ENCODE measurements at regions not wholly inside any gene's neighbourhood (a gene's known extent, or its start where the extent isn't known, plus 50 kb on each side); places are given as distances from the start of the nearest gene placed in this dataset.
A peak's percentile ranks its signal among the peaks of the same experiment; 100 is the strongest.

- Mint-ChIP-seq H3K36me3 (ENCODE audit: low read depth) (peaks cover 11% of the 10 kb centered on the region), H3K27ac (no peak overlapping the region), H3K4me1 (ENCODE audit: low read depth) (peaks cover 21% of the 10 kb centered on the region), H3K9me3 (no peaks in the 10 kb centered on the region), H3K4me3 (no peak overlapping the region), H3K27me3 (ENCODE audit: low read depth) (no peaks in the 10 kb centered on the region)
Observed at GRCh38 chr2:74050151-74050550, 65.4 kb downstream of the TET3 start.

DNA sequence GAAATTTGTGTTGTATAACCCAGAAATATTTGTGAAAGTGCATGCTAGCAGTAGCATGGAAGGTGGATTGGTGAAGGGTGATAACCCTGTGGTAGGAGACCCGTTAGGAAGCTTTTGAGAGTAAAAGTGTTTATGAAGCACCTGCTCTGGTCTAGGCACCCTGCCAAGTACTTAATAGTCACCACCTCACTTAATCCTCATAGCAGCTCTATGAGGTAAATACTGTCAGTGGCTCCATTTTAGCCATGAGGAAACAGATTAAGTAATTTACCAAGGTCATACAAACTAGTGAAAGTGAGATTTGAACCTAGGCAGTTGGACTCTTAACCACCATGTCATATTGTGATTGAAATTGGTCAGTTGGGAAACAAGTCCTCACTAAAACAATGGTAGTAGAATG lies 66.8 kb downstream of the TET3 start:
- Mint-ChIP-seq H3K27ac (no peak overlapping the region), H3K9me3 (no peaks in the 10 kb centered on the region), H3K36me3 (ENCODE audit: low read depth) (peaks cover 12% of the 10 kb centered on the region), H3K27me3 (ENCODE audit: low read depth) (no peaks in the 10 kb centered on the region), H3K4me3 (no peak overlapping the region), H3K4me1 (ENCODE audit: low read depth) (peaks cover 21% of the 10 kb centered on the region)

DNA sequence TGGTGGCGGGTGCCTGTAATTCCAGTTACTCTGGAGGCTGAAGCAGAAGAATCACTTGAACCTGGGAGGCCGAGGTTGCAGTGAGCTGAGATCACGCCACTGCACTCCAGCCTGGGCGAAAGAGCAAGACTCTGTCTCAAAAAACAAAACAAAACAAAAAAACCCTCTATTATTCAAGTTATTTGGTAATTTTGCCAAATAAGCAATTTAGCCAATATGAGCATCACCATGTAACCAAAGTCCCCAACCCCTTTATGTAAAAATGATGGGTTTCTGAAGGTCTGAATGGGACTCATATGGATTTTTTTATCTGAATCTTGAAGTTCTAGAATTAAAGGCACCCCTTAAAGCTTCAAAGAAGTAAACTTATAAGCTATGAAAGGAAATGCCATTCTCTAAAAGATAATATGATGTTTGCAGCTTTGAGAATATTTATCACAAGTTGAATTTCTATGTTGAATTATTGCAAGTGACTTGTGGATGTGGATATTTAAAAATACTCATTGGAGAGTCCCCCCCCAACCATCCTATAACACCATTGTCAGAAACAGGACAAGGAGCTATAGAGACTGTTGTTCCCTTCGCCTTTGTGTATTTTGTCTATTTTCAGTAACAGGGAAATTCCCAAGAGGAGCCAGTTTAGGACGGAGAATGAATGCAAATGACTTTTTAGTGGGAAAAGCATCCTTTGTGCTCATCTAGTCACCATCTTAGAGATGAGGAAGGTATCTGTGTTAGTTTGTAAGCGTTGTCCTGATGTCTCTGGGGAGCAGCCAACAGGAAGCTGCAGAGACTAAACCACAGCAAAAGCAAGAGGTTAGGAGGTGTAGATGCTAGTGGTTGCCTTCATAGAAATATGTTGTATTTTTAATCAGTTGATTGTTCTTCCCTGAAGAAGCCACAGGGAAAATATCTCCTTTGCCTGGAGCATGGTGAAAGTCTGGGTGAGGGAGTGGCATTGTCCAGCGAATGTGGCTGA lies 68.3 kb downstream of the TET3 start:
- peak overlapping the region; percentile 60 for H3K4me3 Mint-ChIP-seq
- H3K4me1 Mint-ChIP-seq (ENCODE audit: low read depth) = peaks cover 21% of the 10 kb centered on the region

GRCh38 chr2:74053959-74054715 lies 69.4 kb downstream of the TET3 start:
- no peaks in the 10 kb centered on the region for H3K9me3 Mint-ChIP-seq
- peak overlapping the region; percentile 60 for H3K4me3 Mint-ChIP-seq
- no peaks in the 10 kb centered on the region for H3K27me3 Mint-ChIP-seq (ENCODE audit: low read depth)
- H3K4me1 Mint-ChIP-seq (ENCODE audit: low read depth) = peaks cover 21% of the 10 kb centered on the region
- peaks cover 16% of the 10 kb centered on the region for H3K36me3 Mint-ChIP-seq (ENCODE audit: low read depth)
- peak overlapping the region; percentile 59 for H3K27ac Mint-ChIP-seq

More for the DNA sequence above, 68.3 kb downstream of the TET3 start:
- Mint-ChIP-seq H3K27ac (peak overlapping the region; percentile 59), H3K9me3 (no peaks in the 10 kb centered on the region), H3K36me3 (ENCODE audit: low read depth) (peaks cover 16% of the 10 kb centered on the region), H3K27me3 (ENCODE audit: low read depth) (no peaks in the 10 kb centered on the region)

DNA sequence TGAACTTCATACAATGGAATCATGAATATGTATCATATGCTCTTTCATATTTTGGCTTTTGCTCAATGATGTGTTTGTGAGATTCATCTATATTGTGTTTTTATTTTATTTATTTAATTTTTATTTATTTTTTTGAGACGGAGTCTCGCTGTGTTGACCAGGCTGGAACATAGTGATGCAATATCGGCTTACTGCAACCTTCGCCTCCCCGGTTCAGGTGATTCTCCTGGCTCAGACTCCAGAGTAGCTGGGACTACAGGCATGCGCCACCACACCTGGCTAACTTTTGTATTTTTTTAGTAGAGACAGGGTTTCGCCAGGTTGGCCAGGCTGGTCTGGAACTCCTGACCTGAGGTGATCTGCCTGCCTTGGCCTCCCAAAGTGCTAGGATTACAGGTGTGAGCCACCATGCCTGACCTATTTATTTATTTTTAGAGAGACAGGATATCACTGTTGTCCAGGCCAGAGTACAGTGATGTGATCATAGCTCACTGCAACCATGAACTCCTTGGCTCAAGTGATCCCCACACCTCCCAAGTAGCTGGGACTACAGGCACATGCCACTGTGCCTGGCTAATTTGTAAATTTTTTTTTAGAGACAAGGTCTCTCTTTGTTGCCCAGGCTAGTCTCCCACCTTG lies 74.5 kb downstream of the TET3 start:
- no peaks in the 10 kb centered on the region for H3K27me3 Mint-ChIP-seq (ENCODE audit: low read depth)
- H3K36me3 Mint-ChIP-seq (ENCODE audit: low read depth) = peaks cover 11% of the 10 kb centered on the region
- H3K4me1 Mint-ChIP-seq (ENCODE audit: low read depth) = peaks cover 5% of the 10 kb centered on the region
- no peaks in the 10 kb centered on the region for H3K9me3 Mint-ChIP-seq
- no peak overlapping the region for H3K27ac Mint-ChIP-seq
- no peak overlapping the region for H3K4me3 Mint-ChIP-seq

GRCh38 chr2:74063486-74063885 lies 78.8 kb downstream of the TET3 start:
- H3K36me3 Mint-ChIP-seq (ENCODE audit: low read depth) = peaks cover 3% of the 10 kb centered on the region
- peaks cover 4% of the 10 kb centered on the region for H3K4me1 Mint-ChIP-seq (ENCODE audit: low read depth)

DNA sequence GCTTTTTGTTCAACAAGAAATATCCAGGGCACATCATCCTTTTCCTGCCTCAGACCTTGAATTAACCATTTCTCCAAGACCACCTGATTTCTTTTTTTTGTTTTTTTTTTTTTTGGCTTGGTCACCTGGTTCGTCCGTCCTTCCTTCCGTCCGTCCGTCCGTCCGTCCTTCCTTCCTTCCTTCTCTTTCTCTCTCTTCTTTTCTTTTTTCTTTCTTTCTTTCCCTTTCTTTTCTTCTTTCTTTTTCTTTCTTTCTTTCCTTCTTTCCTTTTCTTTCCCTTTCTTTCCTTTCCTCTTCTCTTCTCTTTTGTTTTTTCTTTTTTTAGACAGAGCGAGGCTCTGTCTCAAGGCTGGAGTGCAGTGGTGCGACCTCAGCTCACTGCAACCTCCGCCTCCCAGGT lies 80.7 kb downstream of the TET3 start:
- no peak overlapping the region for H3K27ac Mint-ChIP-seq
- no peak overlapping the region for H3K4me3 Mint-ChIP-seq
- H3K36me3 Mint-ChIP-seq (ENCODE audit: low read depth) = peaks cover 5% of the 10 kb centered on the region
- no peaks in the 10 kb centered on the region for H3K27me3 Mint-ChIP-seq (ENCODE audit: low read depth)
- peaks cover 4% of the 10 kb centered on the region for H3K4me1 Mint-ChIP-seq (ENCODE audit: low read depth)
- no peaks in the 10 kb centered on the region for H3K9me3 Mint-ChIP-seq

More at GRCh38 chr2:74063486-74063885, 78.8 kb downstream of the TET3 start:
- Mint-ChIP-seq H3K27me3 (ENCODE audit: low read depth) (no peaks in the 10 kb centered on the region), H3K27ac (no peak overlapping the region), H3K9me3 (no peaks in the 10 kb centered on the region), H3K4me3 (no peak overlapping the region)

- H3K4me1 Mint-ChIP-seq (ENCODE audit: low read depth) = peaks cover 4% of the 10 kb centered on the region
- no peaks in the 10 kb centered on the region for H3K9me3 Mint-ChIP-seq
- H3K36me3 Mint-ChIP-seq (ENCODE audit: low read depth) = peaks cover 5% of the 10 kb centered on the region
- no peaks in the 10 kb centered on the region for H3K27me3 Mint-ChIP-seq (ENCODE audit: low read depth)
- H3K4me3 Mint-ChIP-seq = no peak overlapping the region
- no peak overlapping the region for H3K27ac Mint-ChIP-seq
Observed at GRCh38 chr2:74066491-74067203, 81.1 kb downstream of the BOLA3 start.

GRCh38 chr2:74067221-74067747 lies 80.4 kb downstream of the BOLA3 start:
- Mint-ChIP-seq H3K36me3 (ENCODE audit: low read depth) (peaks cover 4% of the 10 kb centered on the region), H3K9me3 (no peaks in the 10 kb centered on the region), H3K4me1 (ENCODE audit: low read depth) (peaks cover 4% of the 10 kb centered on the region), H3K27me3 (ENCODE audit: low read depth) (no peaks in the 10 kb centered on the region), H3K4me3 (no peak overlapping the region), H3K27ac (no peak overlapping the region)

DNA sequence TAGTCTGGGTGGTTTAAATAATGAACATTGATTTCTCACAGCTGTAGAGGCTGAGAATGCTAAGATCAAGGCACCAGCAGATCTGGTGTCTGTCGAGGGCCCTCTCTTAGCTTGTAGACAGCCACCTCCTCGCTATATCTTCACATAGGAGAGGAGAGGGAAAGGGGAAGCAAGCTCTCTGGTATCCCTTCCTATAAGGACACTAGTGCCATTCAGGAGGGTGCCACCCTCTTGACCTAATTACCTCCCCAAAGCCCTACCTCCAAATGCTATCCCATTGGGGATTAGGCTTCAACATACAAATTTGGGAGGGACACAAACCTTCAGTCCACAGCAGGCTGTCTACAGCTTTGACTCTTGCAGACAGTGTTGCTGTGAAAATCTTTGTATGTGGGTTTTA lies 76.7 kb downstream of the BOLA3 start:
- peaks cover 10% of the 10 kb centered on the region for H3K4me1 Mint-ChIP-seq (ENCODE audit: low read depth)
- no peaks in the 10 kb centered on the region for H3K9me3 Mint-ChIP-seq
- H3K27ac Mint-ChIP-seq = no peak overlapping the region
- H3K27me3 Mint-ChIP-seq (ENCODE audit: low read depth) = no peaks in the 10 kb centered on the region
- no peak overlapping the region for H3K4me3 Mint-ChIP-seq
- H3K36me3 Mint-ChIP-seq (ENCODE audit: low read depth) = peaks cover 13% of the 10 kb centered on the region

- no peaks in the 10 kb centered on the region for H3K27me3 Mint-ChIP-seq (ENCODE audit: low read depth)
- H3K4me3 Mint-ChIP-seq = no peak overlapping the region
- H3K4me1 Mint-ChIP-seq (ENCODE audit: low read depth) = peaks cover 10% of the 10 kb centered on the region
- no peaks in the 10 kb centered on the region for H3K9me3 Mint-ChIP-seq
- peaks cover 15% of the 10 kb centered on the region for H3K36me3 Mint-ChIP-seq (ENCODE audit: low read depth)
- H3K27ac Mint-ChIP-seq = no peak overlapping the region
Observed at GRCh38 chr2:74071426-74071825, 76.3 kb downstream of the BOLA3 start.

GRCh38 chr2:74072565-74072964 lies 75.1 kb downstream of the BOLA3 start:
- peaks cover 16% of the 10 kb centered on the region for H3K36me3 Mint-ChIP-seq (ENCODE audit: low read depth)
- H3K27me3 Mint-ChIP-seq (ENCODE audit: low read depth) = no peaks in the 10 kb centered on the region
- peaks cover 9% of the 10 kb centered on the region for H3K4me1 Mint-ChIP-seq (ENCODE audit: low read depth)
- no peaks in the 10 kb centered on the region for H3K9me3 Mint-ChIP-seq
- H3K27ac Mint-ChIP-seq = no peak overlapping the region
- no peak overlapping the region for H3K4me3 Mint-ChIP-seq

GRCh38 chr2:74074487-74074886 lies 73.2 kb downstream of the BOLA3 start:
- H3K36me3 Mint-ChIP-seq (ENCODE audit: low read depth) = peaks cover 16% of the 10 kb centered on the region
- H3K9me3 Mint-ChIP-seq = no peaks in the 10 kb centered on the region
- no peaks in the 10 kb centered on the region for H3K27me3 Mint-ChIP-seq (ENCODE audit: low read depth)
- no peak overlapping the region for H3K4me3 Mint-ChIP-seq
- H3K27ac Mint-ChIP-seq = no peak overlapping the region
- peaks cover 7% of the 10 kb centered on the region for H3K4me1 Mint-ChIP-seq (ENCODE audit: low read depth)

DNA sequence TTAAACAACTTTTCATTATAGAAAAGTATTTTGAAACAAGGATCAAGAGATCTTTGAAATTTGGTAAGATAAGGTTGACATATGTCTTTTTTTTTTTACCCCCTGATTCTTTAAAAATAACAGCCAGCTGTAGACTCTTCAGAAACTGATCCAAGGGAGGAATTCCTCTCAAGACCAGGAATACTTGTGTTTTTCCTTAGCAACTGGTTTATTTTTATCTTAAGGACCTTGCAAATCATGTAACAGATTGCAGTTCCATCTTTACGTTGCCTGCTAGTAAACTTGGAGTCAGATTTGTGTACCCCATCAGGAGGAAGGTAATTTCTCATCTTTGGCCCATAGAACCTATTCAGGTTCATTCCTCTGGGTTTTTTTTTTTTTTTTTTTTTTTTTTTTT lies 71.6 kb downstream of the BOLA3 start:
- Mint-ChIP-seq H3K4me1 (ENCODE audit: low read depth) (peaks cover 7% of the 10 kb centered on the region), H3K27me3 (ENCODE audit: low read depth) (no peaks in the 10 kb centered on the region), H3K36me3 (ENCODE audit: low read depth) (peaks cover 14% of the 10 kb centered on the region), H3K9me3 (no peaks in the 10 kb centered on the region), H3K27ac (no peak overlapping the region), H3K4me3 (no peak overlapping the region)
